ENCODE measurements at regions not wholly inside any gene's neighbourhood (a gene's known extent, or its start where the extent isn't known, plus 50 kb on each side); places are given as distances from the start of the nearest gene placed in this dataset.

- TF ChIP-seq AR (CRISPR knock-in tag; IDR thresholded peaks at IDR 0.05) (no peak), ZNF281 (CRISPR knock-in tag; IDR thresholded peaks at IDR 0.05) (no peak), RELA (CRISPR knock-in tag; IDR thresholded peaks at IDR 0.05; ENCODE audit: borderline replicate concordance) (no peak), ATF2 (CRISPR knock-in tag; IDR thresholded peaks at IDR 0.05; ENCODE audit: borderline replicate concordance, low read depth) (no peak), FOXP4 (CRISPR knock-in tag; IDR thresholded peaks at IDR 0.05) (no peak), USF2 (CRISPR knock-in tag; IDR thresholded peaks at IDR 0.05) (no peak)
Measured at GRCh38 chr19:30968210-30968609, 381.0 kb downstream of the TSHZ3 start (continued).

- no peak overlapping the region for H3K27ac Mint-ChIP-seq
- H3K4me1 Mint-ChIP-seq = no peaks in the 10 kb centered on the region
- H3K36me3 Mint-ChIP-seq = no peaks in the 10 kb centered on the region
- peaks cover 7% of the 10 kb centered on the region; the same call in 1 of the 2 replicates for H3K9me3 Mint-ChIP-seq
- ChIA-PET POLR2A (interaction anchor here (0.6 kb wide), 1 partner anchor 724 kb away, joined by 3 read pairs; no protein-coding TSS in a partner anchor), CTCF (no interaction called here)
- ATAC-seq (no peak), DNase-seq (ENCODE audit: low spot score) (no peak)
- no peak overlapping the region for H3K4me3 Mint-ChIP-seq
- H3K27me3 Mint-ChIP-seq (ENCODE audit: low read depth) = no peaks in the 10 kb centered on the region
- TF ChIP-seq TEAD4 (CRISPR knock-in tag; IDR thresholded peaks at IDR 0.05) = no peak
- no peak for TF ChIP-seq HMGA2 (CRISPR knock-in tag; IDR thresholded peaks at IDR 0.05)
- TF ChIP-seq NFYB (CRISPR knock-in tag; conservative IDR thresholded peaks at IDR 0.05; ENCODE audit: low read depth) = no peak
- no peak for TF ChIP-seq ELF4 (CRISPR knock-in tag; IDR thresholded peaks at IDR 0.05; ENCODE audit: low read depth)
- no peak for TF ChIP-seq GABPB1 (CRISPR knock-in tag; IDR thresholded peaks at IDR 0.05)
- TF ChIP-seq NR3C1 (CRISPR knock-in tag; conservative IDR thresholded peaks at IDR 0.05; ENCODE audit: low read depth) = no peak
- TF ChIP-seq E2F4 (CRISPR knock-in tag; IDR thresholded peaks at IDR 0.05; ENCODE audit: borderline replicate concordance, low read depth) = no peak
- no peak for TF ChIP-seq ERG (CRISPR knock-in tag; IDR thresholded peaks at IDR 0.05)
- no peak for TF ChIP-seq CTCF (IDR thresholded peaks at IDR 0.05)
- TF ChIP-seq MXD4 (CRISPR knock-in tag; IDR thresholded peaks at IDR 0.05; ENCODE audit: borderline replicate concordance) = no peak
- TF ChIP-seq ESRRA (CRISPR knock-in tag; IDR thresholded peaks at IDR 0.05; ENCODE audit: borderline replicate concordance) = no peak
- TF ChIP-seq GTF2I (CRISPR knock-in tag; conservative IDR thresholded peaks at IDR 0.05) = no peak
- TF ChIP-seq SOX15 (CRISPR knock-in tag; IDR thresholded peaks at IDR 0.05) = no peak
- no peak for TF ChIP-seq TP53 (CRISPR knock-in tag; IDR thresholded peaks at IDR 0.05)
- TF ChIP-seq FOXP1 (CRISPR knock-in tag; IDR thresholded peaks at IDR 0.05; ENCODE audit: borderline replicate concordance) = no peak
- TF ChIP-seq FOXJ3 (CRISPR knock-in tag; IDR thresholded peaks at IDR 0.05; ENCODE audit: borderline replicate concordance) = no peak
- TF ChIP-seq NR1H2 (CRISPR knock-in tag; IDR thresholded peaks at IDR 0.05) = no peak
Measured at GRCh38 chr19:30966486-30966885, 382.8 kb downstream of the TSHZ3 start.
